SKM-1 treated with dmso at 0.1 percent for 144 hours (cell line): ENCODE measurements at regions not wholly inside any gene's neighbourhood (a gene's known extent, or its start where the extent isn't known, plus 50 kb on each side); places are given as distances from the start of the nearest gene placed in this dataset.

Experiments
- DNase-seq: peaks from one replicate; lab custom pipeline; 2025; ENCODE audit not compliant: unreplicated experiment; lab: John Stamatoyannopoulos, UW

GRCh38 chr19:32138416-32138815 is 207.0 kb upstream of the ZNF507 start:
- DNase-seq = peak; percentile 1

- DNase-seq = no peak
These were observed 203.4 kb upstream of the ZNF507 start for GRCh38 chr19:32141840-32142511.

DNA sequence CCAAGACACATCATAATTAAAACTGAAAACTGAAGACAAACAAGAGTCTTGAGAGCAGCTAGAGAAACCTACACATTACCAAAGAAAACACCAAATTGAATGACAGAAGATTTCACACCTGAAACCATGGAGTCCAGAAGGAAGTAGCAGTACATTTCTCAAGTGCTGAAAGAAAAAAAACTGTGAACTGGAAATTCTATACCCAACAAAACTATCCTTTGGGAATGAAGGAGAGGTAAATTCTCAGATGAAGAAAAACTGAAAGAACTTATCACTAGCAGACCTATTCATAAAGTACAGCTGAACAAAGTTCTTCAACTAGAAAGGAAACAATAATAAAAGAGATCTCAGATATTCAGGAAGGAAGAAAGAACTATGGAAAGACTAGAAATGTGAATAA is 198.7 kb upstream of the ZNF507 start:
- no peak for DNase-seq

DNA sequence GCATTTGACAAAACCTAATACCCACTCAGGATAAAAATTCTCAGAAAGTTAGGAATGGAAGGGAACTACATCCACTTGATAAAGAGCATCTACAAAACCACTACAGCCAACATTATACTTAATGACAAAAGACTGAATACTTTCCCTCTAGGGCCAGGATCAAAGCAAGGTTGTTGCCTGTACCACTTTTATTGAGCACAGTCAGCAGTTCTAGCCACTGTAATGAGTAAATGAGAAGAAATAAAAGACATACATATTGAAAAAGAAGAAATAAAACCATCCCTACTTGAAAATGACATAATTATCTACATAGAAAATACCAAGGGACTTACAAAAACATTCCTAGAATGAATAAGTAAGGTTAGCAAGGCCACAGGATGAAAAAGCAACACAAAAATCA is 194.8 kb upstream of the ZNF507 start:
- DNase-seq = no peak

- no peak for DNase-seq
These were observed 191.0 kb upstream of the ZNF507 start for GRCh38 chr19:32154418-32154817.

GRCh38 chr19:32164384-32164992 is 180.9 kb upstream of the ZNF507 start:
- DNase-seq = no peak

DNA sequence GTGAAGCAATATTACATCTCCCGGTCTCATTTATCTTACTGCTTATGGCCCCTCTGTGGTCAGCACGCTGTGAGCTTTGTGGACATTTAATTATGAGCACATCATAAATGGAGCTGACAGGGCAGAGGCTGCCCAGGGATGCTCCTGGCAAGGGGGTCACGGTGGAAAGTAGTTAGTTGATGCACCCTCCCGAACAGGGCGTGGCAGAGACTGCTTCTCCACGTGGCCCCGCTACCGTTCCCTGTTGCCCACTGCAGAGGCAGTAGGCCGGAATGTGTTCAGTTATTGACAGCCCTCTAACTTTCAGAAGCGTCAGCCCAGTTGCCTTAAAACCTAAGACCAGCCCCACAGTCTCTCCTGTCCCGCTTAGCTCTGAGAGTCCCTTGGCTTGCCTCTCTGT is 180.3 kb upstream of the ZNF507 start:
- no peak for DNase-seq

DNA sequence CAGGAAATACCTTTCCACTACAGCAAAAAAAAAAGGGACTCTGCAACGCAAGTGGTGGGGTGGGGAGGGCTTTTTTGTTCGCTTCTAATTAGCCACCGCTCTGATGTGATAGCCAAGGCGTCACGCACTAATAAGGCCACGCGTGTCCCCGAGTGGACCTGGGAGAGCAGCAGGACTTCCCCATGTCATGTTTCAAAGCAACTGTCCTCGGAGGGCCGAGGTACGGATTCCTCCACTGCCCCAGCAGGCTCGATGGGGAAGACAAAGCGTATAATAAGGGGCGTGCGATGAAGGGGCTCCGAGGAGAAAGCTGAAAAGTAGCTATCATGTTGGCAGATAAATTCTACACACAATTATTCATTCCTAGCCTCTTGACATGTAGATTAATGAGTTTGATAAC is 179.7 kb upstream of the ZNF507 start:
- DNase-seq = no peak

GRCh38 chr19:32166238-32166637 is 179.2 kb upstream of the ZNF507 start:
- no peak for DNase-seq

DNA sequence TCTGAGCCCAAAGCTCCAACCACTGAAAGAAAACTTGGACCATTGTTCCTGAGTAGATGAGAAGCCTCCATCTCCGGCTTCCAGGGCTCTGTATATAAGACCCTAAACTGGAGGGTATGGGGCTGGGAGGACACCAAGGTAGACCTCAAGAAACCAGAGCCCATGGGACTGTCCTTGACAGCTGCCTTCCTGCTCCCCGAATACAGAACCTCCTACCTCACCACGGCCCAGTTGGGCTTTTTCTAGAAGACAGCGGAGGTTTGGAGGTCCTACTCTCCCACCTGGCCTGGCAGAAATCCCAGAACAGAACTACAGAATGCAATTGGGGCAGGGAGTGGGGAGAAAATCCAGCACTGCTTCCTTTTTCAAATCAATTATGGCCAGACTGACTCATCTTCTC is 177.3 kb upstream of the ZNF507 start:
- DNase-seq = no peak

DNA sequence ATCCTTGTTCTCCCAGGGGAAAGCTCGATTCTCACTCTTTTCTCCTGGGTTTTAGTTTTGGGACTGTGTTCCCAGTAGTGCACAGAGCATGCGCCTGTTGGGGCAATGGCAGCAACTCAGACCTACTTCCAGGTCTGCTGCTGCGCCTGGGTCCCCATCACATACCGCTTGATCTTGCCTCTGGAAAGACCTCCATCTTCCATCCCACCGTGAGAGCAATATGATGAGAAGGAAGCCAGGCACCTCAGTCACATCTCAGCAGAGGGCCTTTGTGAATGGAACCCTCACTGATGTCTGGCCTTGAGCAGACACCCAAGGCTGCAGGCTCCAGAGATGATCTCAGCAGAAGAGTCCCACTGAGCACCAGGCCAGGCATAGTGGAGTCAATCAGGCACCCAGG is 176.8 kb upstream of the ZNF507 start:
- DNase-seq = no peak

DNA sequence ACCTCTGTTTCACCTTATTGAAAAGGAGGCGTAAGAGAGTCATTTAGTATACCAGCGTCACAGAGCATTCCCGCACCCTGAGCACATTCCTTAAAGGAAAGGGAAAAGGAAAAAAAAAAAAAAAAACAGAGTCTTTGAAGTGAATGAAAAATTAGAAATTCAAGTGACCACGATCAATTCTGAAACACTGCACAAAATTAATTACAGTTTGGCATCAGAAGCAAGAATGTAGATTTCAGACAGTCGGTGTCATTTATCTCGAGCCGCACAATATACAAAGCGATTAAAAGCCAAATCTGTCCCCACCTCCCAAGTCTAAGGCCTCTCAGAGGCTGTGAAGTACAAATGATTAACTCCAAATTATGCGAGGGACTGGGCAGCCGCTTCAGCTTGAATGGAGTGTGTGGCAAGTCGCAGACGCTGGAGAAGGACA is 173.7 kb upstream of the ZNF507 start:
- DNase-seq = no peak

DNA sequence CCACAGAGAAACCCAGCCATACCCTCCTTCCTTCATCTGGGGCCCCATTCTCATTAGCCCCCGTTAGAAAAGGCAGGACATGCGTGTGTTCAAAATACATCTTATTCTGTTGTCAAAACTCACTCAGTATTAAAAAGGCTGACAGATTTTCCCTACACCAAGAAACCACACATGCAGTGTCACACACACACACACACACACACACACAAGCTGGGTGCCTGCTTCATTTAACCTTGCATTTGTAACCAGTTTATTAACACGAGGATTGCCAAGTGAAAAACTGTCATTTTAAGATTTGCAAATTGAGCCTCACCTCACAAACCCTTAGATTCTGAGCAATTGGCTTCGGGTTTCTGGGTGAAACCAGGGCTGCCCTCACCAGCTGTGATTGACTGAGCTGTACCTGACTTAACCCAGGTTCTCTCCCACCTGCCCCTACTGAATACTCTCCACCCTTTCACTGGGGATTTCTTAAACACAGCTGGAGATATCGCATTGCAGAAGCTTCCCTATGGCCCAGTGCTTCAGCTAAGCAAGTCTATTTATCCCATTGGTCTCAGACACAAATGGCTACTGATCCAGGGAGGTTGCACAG is 172.7 kb upstream of the ZNF507 start:
- no peak for DNase-seq

GRCh38 chr19:32173836-32174235 is 171.6 kb upstream of the ZNF507 start:
- no peak for DNase-seq

GRCh38 chr19:32174386-32175113 is 170.9 kb upstream of the ZNF507 start:
- no peak for DNase-seq

DNA sequence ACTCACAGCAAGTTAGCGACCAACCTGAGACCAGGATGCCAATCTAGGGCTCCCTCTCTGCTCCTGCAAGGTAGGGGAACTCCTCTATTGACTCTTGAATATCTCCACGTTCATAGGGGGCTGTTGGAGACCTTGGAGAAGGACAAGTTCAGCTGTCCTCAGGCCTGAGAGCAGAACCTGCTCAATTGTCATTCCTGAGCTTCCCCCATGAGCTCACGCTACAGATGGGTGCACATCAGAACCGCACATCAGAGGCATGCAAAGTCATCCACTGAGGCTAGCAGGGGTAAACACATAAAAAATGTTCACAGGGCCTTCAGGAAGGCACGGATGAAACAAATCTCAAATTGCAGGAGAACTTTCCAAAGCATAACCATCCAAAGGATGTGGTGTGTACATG is 168.8 kb upstream of the ZNF507 start:
- no peak for DNase-seq

GRCh38 chr19:32177686-32178085 is 167.7 kb upstream of the ZNF507 start:
- no peak for DNase-seq

DNA sequence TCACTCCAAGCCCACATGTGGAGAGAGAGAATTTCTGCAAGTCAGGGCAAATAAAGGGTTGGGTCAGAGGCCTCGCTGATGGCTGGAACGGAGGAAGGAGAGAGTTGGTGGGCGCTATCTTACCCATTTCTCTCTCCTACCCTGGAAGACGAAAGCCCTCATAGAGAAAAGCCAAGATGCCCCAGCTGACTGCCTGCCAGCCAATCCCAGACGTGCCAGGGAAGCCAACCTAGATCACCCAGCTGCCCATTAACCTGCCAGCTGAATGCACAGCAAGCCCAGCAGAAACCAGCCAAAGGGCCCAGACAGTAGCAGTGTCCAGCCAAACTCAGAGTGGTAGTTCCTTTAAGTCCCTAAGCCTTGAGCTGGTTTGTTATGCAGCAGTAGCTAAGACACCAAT is 167.0 kb upstream of the ZNF507 start:
- no peak for DNase-seq

GRCh38 chr19:32178956-32179355 is 166.5 kb upstream of the ZNF507 start:
- no peak for DNase-seq

GRCh38 chr19:32181216-32181920 is 164.0 kb upstream of the ZNF507 start:
- no peak for DNase-seq

DNA sequence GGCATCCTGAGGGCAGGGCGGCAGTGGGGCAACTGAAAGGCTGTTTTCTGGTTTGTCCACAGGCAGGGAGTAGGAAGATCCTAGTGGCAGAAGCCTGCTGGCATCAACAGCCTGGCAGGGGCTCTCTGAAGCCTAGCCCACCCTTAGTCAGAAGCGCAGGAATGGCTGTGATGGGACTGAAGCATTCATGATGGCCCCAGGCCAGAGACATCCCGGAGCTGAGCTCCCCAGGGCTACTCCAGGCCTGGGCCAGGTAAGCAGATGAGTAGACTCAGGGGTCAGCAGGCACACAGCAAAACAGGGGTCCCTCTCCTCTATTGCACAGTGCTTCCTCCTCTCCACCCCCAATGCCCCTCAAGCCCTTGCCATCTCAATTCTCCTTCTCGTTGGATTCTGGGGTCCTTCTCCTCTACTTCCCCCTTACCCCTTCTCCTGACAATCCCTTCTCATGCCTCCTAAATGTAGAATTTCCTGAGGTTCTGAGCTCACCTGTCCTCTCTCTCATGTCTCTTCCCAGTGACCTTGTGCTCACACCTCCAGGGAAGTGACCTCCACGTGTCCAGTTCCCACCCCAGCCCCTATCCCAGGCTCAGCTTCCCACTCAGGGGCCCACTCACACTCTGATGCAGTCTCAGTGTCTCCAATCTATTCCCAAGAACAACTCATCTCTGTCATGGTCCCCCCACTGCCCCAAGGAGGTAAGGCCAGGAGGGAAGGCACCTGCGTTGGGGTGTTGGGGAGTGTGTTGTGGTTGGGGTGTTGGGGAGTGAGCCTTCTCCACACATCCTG is 158.7 kb upstream of the ZNF507 start:
- no peak for DNase-seq
